HUES6 (cell line): ENCODE measurements at regions not wholly inside any gene's neighbourhood (a gene's known extent, or its start where the extent isn't known, plus 50 kb on each side); places are given as distances from the start of the nearest gene placed in this dataset.

Experiments
- H3K27ac ChIP-seq: 2 replicates; pipeline ENCODE4 v1.7.0; 2013; ENCODE audit warnings: low read depth, mild to moderate bottlenecking, low read length, inconsistent platforms
- H3K27me3 ChIP-seq: 2 replicates; pipeline ENCODE4 v1.6.1; 2013; ENCODE audit warnings: low read length; ENCODE audit not compliant: control insufficient read depth, insufficient read depth
- H3K36me3 ChIP-seq: 2 replicates; pipeline ENCODE4 v1.6.1; 2013; ENCODE audit warnings: low read length; ENCODE audit not compliant: control insufficient read depth, insufficient read depth
- H3K4me1 ChIP-seq: 2 replicates; pipeline ENCODE4 v1.6.1; 2013; ENCODE audit warnings: low read length; ENCODE audit not compliant: control insufficient read depth, insufficient read depth
- H3K4me3 ChIP-seq: 2 replicates; pipeline ENCODE4 v1.5.1; 2013; ENCODE audit warnings: low read depth, low read length
- H3K9ac ChIP-seq: one replicate; pipeline ENCODE4 v1.6.1; 2013; ENCODE audit warnings: mild to moderate bottlenecking, low read length
- H3K9me3 ChIP-seq: 2 replicates; pipeline ENCODE4 v1.6.1; 2013; ENCODE audit warnings: low read depth, low read length; ENCODE audit not compliant: control insufficient read depth, insufficient read depth

DNA sequence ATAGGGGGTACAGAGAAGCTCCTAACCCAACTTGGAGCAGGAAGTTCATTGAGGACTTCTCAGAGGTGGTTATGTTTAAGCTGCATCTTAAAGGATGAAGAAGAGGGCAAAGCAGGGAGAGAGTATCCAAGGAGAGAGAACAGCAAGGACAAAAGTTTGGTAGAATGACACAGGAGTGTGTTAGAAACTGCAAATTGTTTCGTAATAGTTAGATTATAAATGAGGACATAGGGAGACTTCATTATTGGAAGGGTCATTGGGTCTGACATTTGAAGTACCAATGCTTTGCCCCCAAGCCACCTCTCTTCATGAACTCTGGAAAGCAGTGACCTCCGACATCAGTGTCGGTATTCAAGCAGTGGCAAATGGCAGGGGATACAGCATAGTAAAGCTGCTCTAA, 209.6 kb upstream of the JUN start:
- Histone ChIP-seq H3K27ac (no peak overlapping the region), H3K4me3 (no peak overlapping the region), H3K9ac (no peak overlapping the region), H3K27me3 (peaks cover 5% of the 10 kb centered on the region; the same call in 1 of the 2 replicates), H3K4me1 (no peaks in the 10 kb centered on the region), H3K36me3 (no peaks in the 10 kb centered on the region), H3K9me3 (no peaks in the 10 kb centered on the region)

DNA sequence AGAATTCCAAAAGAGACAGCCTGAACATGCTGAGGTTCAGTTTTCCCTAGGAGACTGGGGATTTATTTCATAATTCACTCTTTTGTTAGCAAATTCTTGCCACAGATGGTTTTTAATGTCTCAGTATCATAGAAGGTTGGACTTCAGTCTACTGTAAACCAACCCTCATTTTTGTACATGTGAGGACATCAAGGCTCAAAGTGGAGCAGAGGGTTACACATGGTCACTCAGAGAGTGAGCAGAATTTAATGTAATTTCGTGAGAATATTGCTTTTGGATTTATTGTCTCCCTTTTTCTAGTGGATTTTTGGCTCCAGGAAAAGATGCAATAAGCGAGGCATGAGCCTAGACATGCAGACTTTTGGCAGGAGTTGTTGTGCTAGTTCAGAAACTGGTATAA, 210.8 kb upstream of the JUN start:
- no peaks in the 10 kb centered on the region for H3K4me1 ChIP-seq
- H3K27ac ChIP-seq = no peak overlapping the region

DNA sequence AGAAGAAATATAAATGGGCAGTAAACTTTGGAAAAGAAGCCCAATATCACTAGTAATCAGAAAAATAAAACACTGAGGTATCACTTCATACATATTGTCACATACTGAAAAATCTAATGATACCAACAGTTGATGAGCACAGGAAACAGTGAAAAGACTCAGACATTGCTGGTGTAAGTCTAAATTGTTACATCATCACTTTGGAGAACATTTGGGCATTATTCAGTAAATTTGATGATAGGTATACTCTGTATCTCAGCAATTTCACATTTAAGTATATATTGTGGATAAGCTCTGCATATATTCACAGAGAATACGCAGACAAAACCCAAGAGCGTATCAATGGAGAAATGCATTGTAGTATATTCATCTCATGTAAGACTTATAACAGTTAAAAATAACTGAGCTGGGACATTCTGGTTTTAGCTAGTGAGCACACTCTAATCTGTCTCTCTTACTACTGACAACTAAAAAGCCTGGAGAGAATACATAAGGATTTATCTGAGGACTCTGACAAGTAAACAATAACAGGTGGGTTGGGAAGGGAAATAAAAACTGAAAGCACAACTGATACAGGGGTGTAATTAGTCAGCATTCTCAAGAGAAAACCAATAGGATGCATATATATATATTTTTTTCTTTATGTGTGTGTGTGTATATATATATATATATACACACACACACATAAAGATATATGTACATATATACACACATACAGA, 212.7 kb upstream of the JUN start:
- Histone ChIP-seq H3K36me3 (no peaks in the 10 kb centered on the region), H3K27ac (no peak overlapping the region), H3K9ac (no peak overlapping the region), H3K9me3 (no peaks in the 10 kb centered on the region), H3K27me3 (peaks cover 5% of the 10 kb centered on the region; the same call in 1 of the 2 replicates), H3K4me1 (no peaks in the 10 kb centered on the region), H3K4me3 (no peak overlapping the region)

More for the DNA sequence above, 210.8 kb upstream of the JUN start:
- no peaks in the 10 kb centered on the region for H3K9me3 ChIP-seq
- H3K4me3 ChIP-seq = no peak overlapping the region
- peaks cover 5% of the 10 kb centered on the region; the same call in 1 of the 2 replicates for H3K27me3 ChIP-seq
- H3K36me3 ChIP-seq = no peaks in the 10 kb centered on the region
- H3K9ac ChIP-seq = no peak overlapping the region

DNA sequence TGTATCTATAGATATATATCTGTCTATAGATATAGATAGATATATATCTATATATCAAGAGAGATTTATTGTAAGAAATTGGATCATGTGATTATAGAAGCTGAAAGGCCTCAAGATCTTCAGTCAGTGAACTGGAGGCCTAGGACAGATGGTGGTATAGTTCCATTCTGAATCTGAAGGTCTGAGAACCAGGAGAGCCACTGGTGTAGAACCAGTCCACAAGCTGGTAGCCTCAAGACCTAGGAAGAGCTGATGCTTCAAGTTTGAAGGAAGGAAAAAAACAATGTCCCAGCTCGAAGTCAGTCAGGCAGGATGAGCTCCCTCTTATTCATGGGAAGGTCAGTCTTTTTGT, 213.2 kb upstream of the JUN start:
- Histone ChIP-seq H3K4me1 (no peaks in the 10 kb centered on the region), H3K27me3 (peaks cover 5% of the 10 kb centered on the region; the same call in 1 of the 2 replicates), H3K4me3 (no peak overlapping the region), H3K36me3 (no peaks in the 10 kb centered on the region), H3K9ac (no peak overlapping the region), H3K27ac (no peak overlapping the region), H3K9me3 (no peaks in the 10 kb centered on the region)

GRCh38 chr1:58997637-58998036, 213.8 kb upstream of the JUN start:
- Histone ChIP-seq H3K27me3 (peaks cover 5% of the 10 kb centered on the region; the same call in 1 of the 2 replicates), H3K27ac (no peak overlapping the region), H3K9ac (no peak overlapping the region), H3K4me1 (no peaks in the 10 kb centered on the region), H3K4me3 (no peak overlapping the region), H3K9me3 (no peaks in the 10 kb centered on the region), H3K36me3 (no peaks in the 10 kb centered on the region)

DNA sequence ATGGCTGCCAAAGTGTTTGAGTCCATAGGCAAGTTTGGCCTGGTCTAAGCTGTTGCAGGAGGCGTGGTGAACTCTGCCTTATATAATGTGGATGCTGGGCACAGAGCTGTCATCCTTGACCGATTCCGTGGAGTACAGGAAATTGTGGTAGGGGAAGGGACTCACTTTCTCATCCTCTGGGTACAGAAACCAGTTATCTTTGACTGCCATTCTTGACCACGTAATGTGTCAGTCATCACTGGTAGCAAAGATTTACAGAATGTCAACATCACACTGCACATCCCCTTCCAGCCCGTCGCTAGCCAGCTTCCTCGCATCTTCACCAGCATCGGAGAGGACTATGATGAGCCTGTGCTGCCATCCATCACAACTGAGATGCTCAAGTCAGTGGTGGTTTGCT, 215.8 kb upstream of the JUN start:
- H3K27me3 ChIP-seq = no peaks in the 10 kb centered on the region
- H3K27ac ChIP-seq = no peak overlapping the region
- no peak overlapping the region for H3K9ac ChIP-seq
- H3K36me3 ChIP-seq = no peaks in the 10 kb centered on the region
- no peaks in the 10 kb centered on the region for H3K4me1 ChIP-seq
- no peak overlapping the region for H3K4me3 ChIP-seq
- H3K9me3 ChIP-seq = no peaks in the 10 kb centered on the region

- Histone ChIP-seq H3K27me3 (no peaks in the 10 kb centered on the region), H3K27ac (no peak overlapping the region), H3K4me3 (no peak overlapping the region), H3K36me3 (no peaks in the 10 kb centered on the region), H3K4me1 (peaks cover 7% of the 10 kb centered on the region; the same call in 1 of the 2 replicates), H3K9me3 (no peaks in the 10 kb centered on the region), H3K9ac (no peak overlapping the region)
Observed at GRCh38 chr1:59004755-59005154, 220.9 kb upstream of the JUN start.

GRCh38 chr1:59005491-59006288, 221.8 kb upstream of the JUN start:
- H3K36me3 ChIP-seq = no peaks in the 10 kb centered on the region
- H3K9me3 ChIP-seq = no peaks in the 10 kb centered on the region
- peaks cover 7% of the 10 kb centered on the region; the same call in 1 of the 2 replicates for H3K4me1 ChIP-seq
- H3K9ac ChIP-seq = no peak overlapping the region
- no peak overlapping the region for H3K27ac ChIP-seq
- no peaks in the 10 kb centered on the region for H3K27me3 ChIP-seq
- H3K4me3 ChIP-seq = no peak overlapping the region

- Histone ChIP-seq H3K36me3 (no peaks in the 10 kb centered on the region), H3K9ac (no peak overlapping the region), H3K9me3 (no peaks in the 10 kb centered on the region), H3K4me1 (peaks cover 7% of the 10 kb centered on the region; the same call in 1 of the 2 replicates), H3K4me3 (no peak overlapping the region), H3K27ac (no peak overlapping the region), H3K27me3 (no peaks in the 10 kb centered on the region)
Observed at GRCh38 chr1:59006289-59006658, 222.4 kb upstream of the JUN start.

DNA sequence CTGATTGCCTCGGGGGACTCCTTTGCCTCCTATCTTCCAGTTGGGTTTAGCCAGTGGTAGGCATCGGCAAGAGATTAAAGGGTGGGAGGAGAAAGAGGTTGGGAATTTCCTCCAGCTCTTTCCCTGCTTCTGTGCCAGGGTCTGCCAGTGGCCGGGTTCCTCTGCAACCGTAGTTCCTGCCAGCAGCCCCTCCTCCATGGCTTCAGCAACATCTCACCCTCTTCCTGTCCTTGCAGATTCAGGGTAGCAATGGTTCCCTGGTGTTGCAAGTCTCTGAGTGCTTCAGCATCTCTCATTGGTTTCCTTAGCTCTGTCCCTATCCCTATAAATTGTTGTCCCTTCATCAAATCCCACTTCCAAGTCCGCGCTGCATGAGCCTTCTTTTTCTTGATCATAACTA, 223.1 kb upstream of the JUN start:
- no peaks in the 10 kb centered on the region for H3K27me3 ChIP-seq
- H3K27ac ChIP-seq = no peak overlapping the region
- H3K9ac ChIP-seq = no peak overlapping the region
- no peak overlapping the region for H3K4me3 ChIP-seq
- no peaks in the 10 kb centered on the region for H3K9me3 ChIP-seq
- H3K36me3 ChIP-seq = no peaks in the 10 kb centered on the region
- peaks cover 7% of the 10 kb centered on the region; the same call in 1 of the 2 replicates for H3K4me1 ChIP-seq

- H3K4me3 ChIP-seq = no peak overlapping the region
- H3K27ac ChIP-seq = no peak overlapping the region
- no peaks in the 10 kb centered on the region for H3K27me3 ChIP-seq
- H3K9me3 ChIP-seq = no peaks in the 10 kb centered on the region
- H3K4me1 ChIP-seq = peaks cover 9% of the 10 kb centered on the region; the same call in 1 of the 2 replicates
- no peak overlapping the region for H3K9ac ChIP-seq
- H3K36me3 ChIP-seq = no peaks in the 10 kb centered on the region
Observed at GRCh38 chr1:59007429-59007819, 223.6 kb upstream of the JUN start.
